Esophagus squamous epithelium (tissue), 5 donors: ENCODE measurements at regions not wholly inside any gene's neighbourhood (a gene's known extent, or its start where the extent isn't known, plus 50 kb on each side); places are given as distances from the start of the nearest gene placed in this dataset.

Experiments used
- DNase-seq: peaks from one replicate; lab custom pipeline; 2025; lab: John Stamatoyannopoulos, UW
- H3K27ac ChIP-seq, 4 donors: fragments of 200-600 bp; sonication (generic); one replicate each; pipeline ENCODE4 v1.5.1; 2016 to 2019; ENCODE audit warnings: mild to moderate bottlenecking in 1 of 4
- H3K27me3 ChIP-seq, 4 donors: fragments of 200-600 bp; sonication (generic); 1 replicate in 3 of 4; 2 replicates in 1 of 4; pipeline versions ENCODE4 v1.5.1 to v1.6.0; 2017 to 2021; ENCODE audit warnings: antibody characterized with exemption in 1 of 4
- H3K36me3 ChIP-seq, 3 donors: fragments of 200-600 bp; sonication (generic); one replicate each; pipeline ENCODE4 v1.5.1; 2016 to 2019
- H3K4me1 ChIP-seq, 3 donors: fragments of 200-600 bp; sonication (generic); one replicate each; pipeline ENCODE4 v1.5.1; 2017 to 2019
- H3K4me3 ChIP-seq, 4 donors: fragments of 200-600 bp; sonication (generic); 1 replicate in 3 of 4; 2 replicates in 1 of 4; pipeline ENCODE4 v1.5.1; 2016 to 2019; ENCODE audit warnings: mild to moderate bottlenecking in 2 of 4, moderate library complexity in 1 of 4
- H3K9me3 ChIP-seq, 3 donors: fragments of 200-600 bp; sonication (generic); one replicate each; pipeline ENCODE4 v1.5.1; 2016 to 2019
- CTCF ChIP-seq, 6 experiments: fragments of 450-650 bp in 4 of 6; fragments of 200-600 bp in 2 of 6; sonication (generic) in 2 of 6; IDR thresholded peaks; one replicate each; pipeline ENCODE4 v1.5.1; 2016 to 2019; ENCODE audit warnings: antibody characterized with exemption in 6 of 6, mild to moderate bottlenecking in 4 of 6, moderate library complexity in 4 of 6
- POLR2A ChIP-seq, 4 donors: fragments of 450-650 bp; IDR thresholded peaks; one replicate each; pipeline ENCODE4 v1.6.1; 2017; ENCODE audit warnings: antibody characterized with exemption in 4 of 4, mild to moderate bottlenecking in 4 of 4, moderate library complexity in 3 of 4
- WGBS, 2 donors: methylation state at CpG; one replicate each; pipeline ENCODE4 v1.1.5; 2018; 5-methylcytosine and 5-hydroxymethylcytosine counted together
- intact Hi-C: fragments of 100-400 bp; cut with DNase I; formaldehyde crosslinking; loops from one replicate; pipeline ENCODE4 v1.15.0; 2022
- donor health status: DM: yes; HTN: yes; CAD: no.

GRCh38 chr14:26694521-26694920, 96.7 kb upstream of the NOVA1 start:
- intact Hi-C loops: no loop called here
- DNase-seq: no peak
- H3K27me3 ChIP-seq: no peaks in the 10 kb centered on the region
- no peaks in the 10 kb centered on the region for H3K4me1 ChIP-seq
- H3K27ac ChIP-seq: no peak overlapping the region
- H3K36me3 ChIP-seq: no peaks in the 10 kb centered on the region
- TF ChIP-seq POLR2A (IDR thresholded peaks at IDR 0.05): no peak
- no peak for TF ChIP-seq CTCF (IDR thresholded peaks at IDR 0.05)
- H3K4me3 ChIP-seq: no peak overlapping the region
- no peaks in the 10 kb centered on the region for H3K9me3 ChIP-seq

GRCh38 chr14:26702721-26703230, 104.9 kb upstream of the NOVA1 start:
- TF ChIP-seq POLR2A (IDR thresholded peaks at IDR 0.05): no peak
- no peak for TF ChIP-seq CTCF (IDR thresholded peaks at IDR 0.05)
- Histone ChIP-seq H3K36me3 (no peaks in the 10 kb centered on the region), H3K4me3 (no peak overlapping the region), H3K27me3 (no peaks in the 10 kb centered on the region), H3K9me3 (no peaks in the 10 kb centered on the region), H3K4me1 (no peaks in the 10 kb centered on the region), H3K27ac (no peak overlapping the region)
- 23 to 24% methylated on average over 4 of the region's 4 CpGs for WGBS, 2 donors
- intact Hi-C loops: no loop called here
- no peak for DNase-seq

- H3K4me1 ChIP-seq: no peaks in the 10 kb centered on the region
- intact Hi-C loops: no loop called here
- no peak for TF ChIP-seq CTCF (IDR thresholded peaks at IDR 0.05)
- no peak for TF ChIP-seq POLR2A (IDR thresholded peaks at IDR 0.05)
- 61 to 67% methylated on average over 2 of the region's 2 CpGs for WGBS, 2 donors
- H3K36me3 ChIP-seq: no peaks in the 10 kb centered on the region
- H3K27ac ChIP-seq: no peak overlapping the region
- no peak for DNase-seq
- no peaks in the 10 kb centered on the region for H3K9me3 ChIP-seq
- H3K4me3 ChIP-seq: no peak overlapping the region
- no peaks in the 10 kb centered on the region for H3K27me3 ChIP-seq
Measured at GRCh38 chr14:26703686-26704366, 106.0 kb upstream of the NOVA1 start.

GRCh38 chr14:26707234-26707633, 109.4 kb upstream of the NOVA1 start:
- intact Hi-C loops: no loop called here

More at GRCh38 chr14:26707234-26707633, 109.4 kb upstream of the NOVA1 start:
- H3K36me3 ChIP-seq: no peaks in the 10 kb centered on the region
- no peak overlapping the region for H3K4me3 ChIP-seq
- no peaks in the 10 kb centered on the region for H3K27me3 ChIP-seq
- H3K9me3 ChIP-seq: no peaks in the 10 kb centered on the region
- H3K27ac ChIP-seq: no peak overlapping the region
- no peak for DNase-seq
- 70 to 76% methylated on average over 3 of the region's 3 CpGs for WGBS, 2 donors
- H3K4me1 ChIP-seq: no peaks in the 10 kb centered on the region
- TF ChIP-seq POLR2A (IDR thresholded peaks at IDR 0.05) (no peak), CTCF (IDR thresholded peaks at IDR 0.05) (no peak)
